GM12873 (cell line): ENCODE measurements at regions not wholly inside any gene's neighbourhood (a gene's known extent, or its start where the extent isn't known, plus 50 kb on each side); places are given as distances from the start of the nearest gene placed in this dataset.

ENCODE experiments used
- CTCF ChIP-seq: IDR thresholded peaks from 2 replicates; pipeline ENCODE4 v1.5.1; 2012; ENCODE audit warnings: low read depth, mild to moderate bottlenecking, moderate library complexity, low read length, control low read depth; ENCODE audit not compliant: insufficient read depth; ENCODE audit errors: missing control alignments

GRCh38 chr9:118536153-118536552 is 832.0 kb downstream of the TLR4 start:
- TF ChIP-seq CTCF, result no peak

- no peak for TF ChIP-seq CTCF
Observed at GRCh38 chr9:118538959-118539358, 830.3 kb downstream of the BRINP1 start.

GRCh38 chr9:118553465-118553864 is 815.8 kb downstream of the BRINP1 start:
- TF ChIP-seq CTCF, result no peak

GRCh38 chr9:118554987-118555386 is 814.2 kb downstream of the BRINP1 start:
- no peak for TF ChIP-seq CTCF

GRCh38 chr9:118558026-118558425 is 811.2 kb downstream of the BRINP1 start:
- TF ChIP-seq CTCF, result no peak

GRCh38 chr9:118558891-118559290 is 810.3 kb downstream of the BRINP1 start:
- no peak for TF ChIP-seq CTCF

GRCh38 chr9:118561051-118561450 is 808.2 kb downstream of the BRINP1 start:
- TF ChIP-seq CTCF, result no peak

GRCh38 chr9:118563677-118564076 is 805.6 kb downstream of the BRINP1 start:
- no peak for TF ChIP-seq CTCF
